Endothelial cell of umbilical vein (primary cell): ENCODE measurements at regions not wholly inside any gene's neighbourhood (a gene's known extent, or its start where the extent isn't known, plus 50 kb on each side); places are given as distances from the start of the nearest gene placed in this dataset.

Experiments
- BruUV-seq: library from RNA; stranded (reverse); fragments of 400-500 nt; replicated peaks from 2 replicates; lab custom pipeline; 2021; lab: Mats Ljungman, UMichigan
- CTCF ChIA-PET: fragments of 300-600, 350-600 bp; sonication (Branson Sonifier 250); formaldehyde crosslinking; loops from one replicate; lab custom pipeline; 2021; ENCODE audit warnings: antibody characterized with exemption, inconsistent platforms; lab: Charles Lee
- POLR2A ChIA-PET: fragments of 300-600, 350-600 bp; sonication (Branson Sonifier 250); formaldehyde crosslinking; loops from one replicate; lab custom pipeline; 2021; ENCODE audit warnings: antibody characterized with exemption, inconsistent platforms; lab: Charles Lee
- DNase-seq: peaks from one replicate; pipeline ENCODE4 v3.0.0-alpha.2; 2011; ENCODE audit warnings: low read depth, low spot score
- FAIRE-seq: peaks from 2 replicates; lab custom pipeline; 2011; peaks lifted over from hg19 to GRCh38; lab: Jason Lieb, UNC
- H2AFZ ChIP-seq: 2 replicates; pipeline ENCODE4 v1.6.0; 2012; ENCODE audit warnings: low read depth, low read length, control low read depth, inconsistent platforms
- H3K27ac ChIP-seq: 2 replicates; pipeline ENCODE4 v1.5.1; 2011; ENCODE audit warnings: low read depth, mild to moderate bottlenecking, control low read depth, low read length, moderate library complexity; ENCODE audit not compliant: insufficient read depth
- H3K27me3 ChIP-seq, 2 experiments: 2 replicates each; pipeline versions ENCODE4 v1.6.0 to v1.6.1; 2011; ENCODE audit warnings: low read length in 2 of 2, mixed read lengths in 1 of 2; ENCODE audit not compliant: control insufficient read depth in 2 of 2, insufficient read depth in 2 of 2
- H3K36me3 ChIP-seq, 2 experiments: 2 replicates in 1 of 2; 3 replicates in 1 of 2; pipeline ENCODE4 v1.5.1; 2011; ENCODE audit warnings: low read length in 2 of 2, mild to moderate bottlenecking in 1 of 2, moderate library complexity in 1 of 2; ENCODE audit not compliant: control insufficient read depth in 2 of 2, insufficient read depth in 2 of 2; ENCODE audit errors: extremely low read depth in 1 of 2
- H3K4me1 ChIP-seq: 3 replicates; pipeline ENCODE4 v1.5.1; 2011; ENCODE audit warnings: mild to moderate bottlenecking, low read length; ENCODE audit not compliant: control insufficient read depth, insufficient read depth; ENCODE audit errors: extremely low read depth
- H3K4me2 ChIP-seq: 2 replicates; pipeline ENCODE4 v1.6.1; 2011; ENCODE audit warnings: low read length, control low read depth, mixed read lengths; ENCODE audit not compliant: insufficient read depth
- H3K4me3 ChIP-seq, 3 experiments: fragments of 200-600 bp in 1 of 3; sonication (generic), shearing (Covaris generic) in 1 of 3; replicated peaks in 1 of 3; 2 replicates each; pipeline ENCODE4 v1.5.1; 2011 to 2016; ENCODE audit warnings: control low read depth in 3 of 3, low read length in 3 of 3, mild to moderate bottlenecking in 2 of 3, inconsistent platforms in 1 of 3, low read depth in 1 of 3, moderate library complexity in 1 of 3; ENCODE audit not compliant: insufficient read depth in 1 of 3
- H3K79me2 ChIP-seq: 2 replicates; pipeline ENCODE4 v1.6.0; 2012; ENCODE audit warnings: low read length, inconsistent platforms; ENCODE audit not compliant: control insufficient read depth, insufficient read depth
- H3K9ac ChIP-seq: replicated peaks from 2 replicates; pipeline ENCODE3; 2011; ENCODE audit warnings: low read length, control low read depth; ENCODE audit not compliant: insufficient read depth; ENCODE audit errors: extremely low read depth
- H3K9me1 ChIP-seq: replicated peaks from 3 replicates; pipeline ENCODE4 v1.6.0; 2011; ENCODE audit warnings: mild to moderate bottlenecking, low read length; ENCODE audit not compliant: control insufficient read depth, insufficient read depth; ENCODE audit errors: extremely low read depth
- H3K9me3 ChIP-seq: replicated peaks from 2 replicates; pipeline ENCODE4 v1.5.1; 2012; ENCODE audit warnings: low read length, inconsistent platforms; ENCODE audit not compliant: control insufficient read depth, insufficient read depth
- H4K20me1 ChIP-seq: replicated peaks from 2 replicates; pipeline ENCODE3; 2011; ENCODE audit warnings: mild to moderate bottlenecking, low read length; ENCODE audit not compliant: control insufficient read depth, insufficient read depth; ENCODE audit errors: extremely low read depth
- FOS ChIP-seq: IDR thresholded peaks from 2 replicates; pipeline ENCODE4 v1.6.1; 2011; ENCODE audit warnings: mild to moderate bottlenecking, low read length, moderate library complexity, borderline replicate concordance; ENCODE audit not compliant: insufficient read depth
- GATA2 ChIP-seq: IDR thresholded peaks from 2 replicates; pipeline ENCODE4 v1.7.0; 2011; ENCODE audit warnings: low read depth, mild to moderate bottlenecking, moderate library complexity, mixed read lengths, low read length; ENCODE audit not compliant: insufficient read length, insufficient read depth
- MYC ChIP-seq: IDR thresholded peaks from one replicate; pipeline ENCODE4 v1.6.1; 2011; ENCODE audit warnings: mild to moderate bottlenecking, low read depth, low read length
- POLR2A ChIP-seq: IDR thresholded peaks from 2 replicates; pipeline ENCODE4 v1.6.1; 2012; ENCODE audit warnings: low read depth, mild to moderate bottlenecking, control low read depth, low read length
- POLR2AphosphoS5 ChIP-seq: IDR thresholded peaks from 2 replicates; pipeline ENCODE4 v1.6.1; 2012; ENCODE audit warnings: low read depth, mild to moderate bottlenecking, control low read depth, low read length, moderate library complexity; ENCODE audit not compliant: insufficient read depth
- dilution Hi-C: fragments of 300-500 bp; cut with MboI; formaldehyde crosslinking; loops from one replicate; pipeline ENCODE4 v1.15.0; 2019; ENCODE audit warnings: low sequenced_read_pairs; ENCODE audit not compliant: extremely low pct_ligation_motif_present
- intact Hi-C: fragments of 100-400 bp; cut with micrococcal nuclease; formaldehyde crosslinking; loops from one replicate; pipeline ENCODE4 v1.10.0; 2022
- TF ChIP-seq, protein P1 (sequence below): IDR thresholded peaks from 2 replicates; pipeline ENCODE4 v1.6.1; 2011; ENCODE audit not compliant: insufficient read depth, insufficient read length
- TF ChIP-seq, protein P2 (sequence below), 2 donors: IDR thresholded peaks; 1 replicate in 1 of 2; 2 replicates in 1 of 2; pipeline ENCODE4 v1.5.1; 2011; ENCODE audit warnings: low read length in 2 of 2, mild to moderate bottlenecking in 2 of 2, moderate library complexity in 2 of 2, control low read depth in 1 of 2, inconsistent platforms in 1 of 2, low read depth in 1 of 2; ENCODE audit not compliant: insufficient read depth in 1 of 2; ENCODE audit errors: extremely low read depth in 1 of 2

DNA sequence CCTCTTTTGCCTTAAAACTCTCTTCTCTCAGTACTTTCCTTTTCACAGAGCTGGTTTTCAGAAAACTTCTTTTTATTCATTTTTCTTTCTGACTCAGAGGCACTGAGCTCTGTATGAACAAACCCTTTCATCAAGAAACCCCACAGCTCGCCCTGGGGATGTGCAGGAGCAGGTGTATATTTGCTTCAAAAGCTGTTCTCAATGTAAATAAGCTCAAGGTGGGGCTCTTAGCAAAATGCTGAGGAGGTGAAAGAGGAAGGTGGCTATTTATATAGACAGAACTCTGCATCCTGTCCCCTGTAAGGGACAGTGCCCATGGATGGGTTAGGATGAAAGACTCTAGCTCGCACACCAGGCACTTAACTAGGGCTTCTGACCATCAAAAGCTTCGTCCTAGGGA is 302.0 kb downstream of the WDR72 start:
- H3K9ac ChIP-seq, result no peak overlapping the region
- intact Hi-C loops (no loop called here), dilution Hi-C loops (no loop called here)
- CTCF ChIA-PET, result no interaction called here
- no peaks in the 10 kb centered on the region for H3K4me1 ChIP-seq
- H3K79me2 ChIP-seq, result no peaks in the 10 kb centered on the region
- H3K27me3 ChIP-seq, result no peaks in the 10 kb centered on the region
- BruUV-seq, result no TSS peak
- H4K20me1 ChIP-seq, result no peaks in the 10 kb centered on the region
- no peaks in the 10 kb centered on the region for H3K36me3 ChIP-seq
- no peak overlapping the region for H3K4me2 ChIP-seq
- POLR2A ChIA-PET, result no interaction called here
- no peak overlapping the region for H3K27ac ChIP-seq
- no peaks in the 10 kb centered on the region for H3K9me1 ChIP-seq
- DNase-seq (no peak), FAIRE-seq (no peak)
- TF ChIP-seq POLR2A (no peak), FOS (no peak), MYC (no peak), GATA2 (no peak), POLR2AphosphoS5 (no peak)
- TF ChIP-seq, protein P1, sequence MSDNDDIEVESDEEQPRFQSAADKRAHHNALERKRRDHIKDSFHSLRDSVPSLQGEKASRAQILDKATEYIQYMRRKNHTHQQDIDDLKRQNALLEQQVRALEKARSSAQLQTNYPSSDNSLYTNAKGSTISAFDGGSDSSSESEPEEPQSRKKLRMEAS, result no peak
- TF ChIP-seq, protein P2, sequence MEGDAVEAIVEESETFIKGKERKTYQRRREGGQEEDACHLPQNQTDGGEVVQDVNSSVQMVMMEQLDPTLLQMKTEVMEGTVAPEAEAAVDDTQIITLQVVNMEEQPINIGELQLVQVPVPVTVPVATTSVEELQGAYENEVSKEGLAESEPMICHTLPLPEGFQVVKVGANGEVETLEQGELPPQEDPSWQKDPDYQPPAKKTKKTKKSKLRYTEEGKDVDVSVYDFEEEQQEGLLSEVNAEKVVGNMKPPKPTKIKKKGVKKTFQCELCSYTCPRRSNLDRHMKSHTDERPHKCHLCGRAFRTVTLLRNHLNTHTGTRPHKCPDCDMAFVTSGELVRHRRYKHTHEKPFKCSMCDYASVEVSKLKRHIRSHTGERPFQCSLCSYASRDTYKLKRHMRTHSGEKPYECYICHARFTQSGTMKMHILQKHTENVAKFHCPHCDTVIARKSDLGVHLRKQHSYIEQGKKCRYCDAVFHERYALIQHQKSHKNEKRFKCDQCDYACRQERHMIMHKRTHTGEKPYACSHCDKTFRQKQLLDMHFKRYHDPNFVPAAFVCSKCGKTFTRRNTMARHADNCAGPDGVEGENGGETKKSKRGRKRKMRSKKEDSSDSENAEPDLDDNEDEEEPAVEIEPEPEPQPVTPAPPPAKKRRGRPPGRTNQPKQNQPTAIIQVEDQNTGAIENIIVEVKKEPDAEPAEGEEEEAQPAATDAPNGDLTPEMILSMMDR (IDR thresholded peaks at IDR 0.05; ENCODE audit: extremely low read depth in 1 of 2, insufficient read depth in 1 of 2, low read depth in 1 of 2, low read length in 2 of 2), result no peak
- H3K9me3 ChIP-seq, result no peaks in the 10 kb centered on the region
- H3K4me3 ChIP-seq, result no peak overlapping the region
- H2AFZ ChIP-seq, result no peak overlapping the region
